ENCODE measurements at regions not wholly inside any gene's neighbourhood (a gene's known extent, or its start where the extent isn't known, plus 50 kb on each side); places are given as distances from the start of the nearest gene placed in this dataset.

GRCh38 chr4:38189445-38189844, 229.2 kb downstream of the PTTG2 start:
- no peak for DNase-seq (ENCODE audit: low spot score)
- intact Hi-C loops (cut with DNase I), result no loop called here

GRCh38 chr4:38190717-38191178, 230.6 kb downstream of the PTTG2 start:
- DNase-seq (ENCODE audit: low spot score), result peak; percentile 84
- intact Hi-C loops (cut with DNase I), result loop anchor here (2.0 to 5.0 kb wide), 2 partner anchors 77 to 482 kb away; no protein-coding TSS in a partner anchor

- no peak for DNase-seq (ENCODE audit: low spot score)
- intact Hi-C loops (cut with DNase I), result loop anchor here (5.0 kb wide), 1 partner anchor 75 kb away; no protein-coding TSS in a partner anchor
These were observed 232.3 kb downstream of the PTTG2 start for GRCh38 chr4:38192516-38192915.

GRCh38 chr4:38193236-38193863, 233.2 kb downstream of the PTTG2 start:
- no peak for DNase-seq (ENCODE audit: low spot score)
- intact Hi-C loops (cut with DNase I), result loop anchor here (5.0 kb wide), 1 partner anchor 74 kb away; no protein-coding TSS in a partner anchor

GRCh38 chr4:38194047-38194602, 233.9 kb downstream of the PTTG2 start:
- intact Hi-C loops (cut with DNase I), result loop anchor here (5.0 kb wide), 1 partner anchor 73 kb away; no protein-coding TSS in a partner anchor
- DNase-seq (ENCODE audit: low spot score), result no peak

GRCh38 chr4:38195486-38195885, 235.3 kb downstream of the PTTG2 start:
- DNase-seq (ENCODE audit: low spot score), result no peak
- intact Hi-C loops (cut with DNase I), result no loop called here

- intact Hi-C loops (cut with DNase I), result no loop called here
- no peak for DNase-seq (ENCODE audit: low spot score)
These were observed 235.7 kb downstream of the PTTG2 start for GRCh38 chr4:38195911-38196310.

DNA sequence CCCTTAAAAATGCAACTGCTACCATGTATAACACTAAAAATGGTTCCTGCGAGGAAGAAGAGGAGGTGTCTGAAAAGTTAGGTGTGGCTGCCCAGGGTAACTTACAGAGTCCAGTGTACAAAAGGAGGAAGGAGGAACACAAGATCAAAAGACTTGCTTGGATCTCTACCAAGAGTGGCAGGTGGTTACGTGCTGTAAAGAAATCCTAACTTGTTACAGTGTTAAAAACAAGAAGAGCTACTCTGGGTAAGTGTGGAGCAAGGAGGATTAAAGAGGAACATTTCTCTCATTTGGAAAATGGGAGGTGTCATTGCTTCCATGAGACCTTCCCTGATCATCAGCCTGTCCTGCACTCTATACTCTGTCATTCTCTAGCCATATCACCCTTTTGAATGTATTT, 242.0 kb downstream of the PTTG2 start:
- intact Hi-C loops (cut with DNase I), result no loop called here
- no peak for DNase-seq (ENCODE audit: low spot score)

DNA sequence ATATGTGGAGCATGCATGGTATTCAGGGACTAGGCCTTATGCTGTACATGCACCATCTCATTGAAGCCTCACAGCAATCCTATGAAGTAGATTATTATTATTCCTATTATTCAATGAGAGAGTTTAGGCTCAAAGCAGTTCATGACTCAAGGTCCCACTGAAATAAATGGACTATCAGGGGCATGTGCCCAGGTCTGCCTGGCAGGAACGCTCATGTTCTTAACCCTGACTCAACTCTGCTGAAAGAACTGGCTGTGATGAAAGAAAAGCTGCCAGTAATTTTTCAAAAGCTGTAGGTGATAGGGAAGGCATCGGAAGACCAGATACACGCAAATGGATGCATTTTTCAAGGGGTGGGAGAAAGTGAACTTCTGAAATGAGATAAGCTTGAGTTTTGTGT, 243.4 kb downstream of the PTTG2 start:
- no peak for DNase-seq (ENCODE audit: low spot score)
- intact Hi-C loops (cut with DNase I), result no loop called here

- intact Hi-C loops (cut with DNase I), result no loop called here
- DNase-seq (ENCODE audit: low spot score), result no peak
These were observed 244.3 kb downstream of the PTTG2 start for GRCh38 chr4:38204339-38205035.

GRCh38 chr4:38205261-38205660, 245.1 kb downstream of the PTTG2 start:
- intact Hi-C loops (cut with DNase I), result no loop called here

GRCh38 chr4:38207110-38207457, 246.9 kb downstream of the PTTG2 start:
- intact Hi-C loops (cut with DNase I), result no loop called here
- no peak for DNase-seq (ENCODE audit: low spot score)

More at GRCh38 chr4:38205261-38205660, 245.1 kb downstream of the PTTG2 start:
- no peak for DNase-seq (ENCODE audit: low spot score)

GRCh38 chr4:38209654-38210053, 249.5 kb downstream of the PTTG2 start:
- intact Hi-C loops (cut with DNase I), result no loop called here
- no peak for DNase-seq (ENCODE audit: low spot score)

GRCh38 chr4:38210396-38211114, 250.4 kb downstream of the PTTG2 start:
- no peak for DNase-seq (ENCODE audit: low spot score)
- intact Hi-C loops (cut with DNase I), result no loop called here

GRCh38 chr4:38211885-38212284, 251.7 kb downstream of the PTTG2 start:
- intact Hi-C loops (cut with DNase I), result no loop called here
- DNase-seq (ENCODE audit: low spot score), result no peak

DNA sequence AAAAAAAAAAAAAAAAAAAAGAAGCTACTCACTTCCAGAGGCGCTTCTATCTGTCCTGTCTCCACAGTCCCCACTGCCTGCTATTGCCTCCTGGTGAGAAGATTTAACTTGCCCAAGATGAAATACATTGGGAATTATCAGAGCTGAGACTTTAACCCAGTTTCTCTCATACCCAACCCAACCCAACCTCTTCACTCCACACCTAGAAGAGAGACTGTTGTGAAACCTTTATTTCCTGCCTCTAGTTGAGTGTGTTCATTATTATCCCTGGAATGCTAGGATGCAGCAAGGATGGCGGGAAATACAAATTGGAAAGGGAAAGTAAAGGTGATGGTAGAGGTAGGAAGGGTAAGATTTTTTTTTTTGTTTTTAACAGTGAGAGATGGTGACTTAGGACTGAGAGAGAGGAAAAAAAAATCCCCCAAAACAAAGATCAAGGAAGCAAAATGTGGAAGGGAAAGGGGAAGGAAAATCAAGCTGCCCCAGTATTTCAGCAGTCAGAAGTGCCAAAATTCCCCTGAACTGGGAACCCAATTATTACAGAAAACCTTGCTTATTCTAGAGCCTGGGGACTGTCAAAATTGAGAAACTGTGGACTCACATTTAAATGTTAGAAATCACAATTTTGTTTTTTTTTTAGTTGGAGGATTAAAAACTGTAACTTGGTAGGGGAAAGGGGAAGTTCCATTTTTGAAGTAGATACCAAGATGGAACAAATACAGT, 253.0 kb downstream of the PTTG2 start:
- DNase-seq (ENCODE audit: low spot score), result no peak
- intact Hi-C loops (cut with DNase I), result no loop called here

DNA sequence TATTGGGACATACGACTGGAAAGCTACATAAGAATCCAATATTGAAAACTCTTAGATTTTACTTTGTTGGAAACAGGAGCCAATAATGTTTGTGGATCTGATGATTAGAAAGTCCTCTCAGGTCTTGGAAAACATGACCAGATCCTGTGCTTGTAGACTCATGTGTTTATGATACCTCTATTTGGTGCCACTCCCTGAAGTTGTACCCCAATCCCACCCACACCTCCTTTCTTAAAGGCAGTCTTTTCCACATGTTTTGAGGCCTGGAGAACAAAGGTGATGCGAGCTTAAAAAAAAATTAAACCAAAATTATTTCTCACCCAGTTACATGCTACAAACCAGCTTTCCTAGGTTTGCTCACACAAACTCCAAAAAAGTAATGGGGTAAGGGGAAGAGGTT, 262.7 kb downstream of the PTTG2 start:
- no peak for DNase-seq (ENCODE audit: low spot score)
- intact Hi-C loops (cut with DNase I), result no loop called here

DNA sequence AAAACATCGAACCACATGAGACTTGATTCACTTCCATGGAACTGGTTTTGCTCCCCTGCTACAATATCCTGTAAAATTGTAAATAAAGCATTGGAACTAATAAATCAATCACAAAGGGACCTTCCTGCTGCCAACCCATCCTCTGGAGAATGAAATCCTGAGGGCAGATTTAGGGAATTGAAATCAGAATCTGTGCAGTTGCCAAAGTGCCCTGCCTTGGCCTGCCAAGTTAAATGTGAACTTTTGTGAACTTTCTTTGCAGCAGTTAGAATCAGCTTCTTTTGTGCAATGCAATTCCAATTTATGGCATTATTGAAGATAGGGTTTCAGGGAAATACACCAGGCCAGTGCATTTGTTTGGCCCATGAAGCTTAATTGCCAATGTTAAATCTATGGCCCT, 263.1 kb downstream of the PTTG2 start:
- intact Hi-C loops (cut with DNase I), result no loop called here
- DNase-seq (ENCODE audit: low spot score), result no peak

GRCh38 chr4:38223782-38224236, 263.6 kb downstream of the PTTG2 start:
- no peak for DNase-seq (ENCODE audit: low spot score)
- intact Hi-C loops (cut with DNase I), result no loop called here

GRCh38 chr4:38224850-38225249, 264.7 kb downstream of the PTTG2 start:
- DNase-seq (ENCODE audit: low spot score), result no peak
- intact Hi-C loops (cut with DNase I), result no loop called here
